ENCODE measurements at regions not wholly inside any gene's neighbourhood (a gene's known extent, or its start where the extent isn't known, plus 50 kb on each side); places are given as distances from the start of the nearest gene placed in this dataset.

DNA sequence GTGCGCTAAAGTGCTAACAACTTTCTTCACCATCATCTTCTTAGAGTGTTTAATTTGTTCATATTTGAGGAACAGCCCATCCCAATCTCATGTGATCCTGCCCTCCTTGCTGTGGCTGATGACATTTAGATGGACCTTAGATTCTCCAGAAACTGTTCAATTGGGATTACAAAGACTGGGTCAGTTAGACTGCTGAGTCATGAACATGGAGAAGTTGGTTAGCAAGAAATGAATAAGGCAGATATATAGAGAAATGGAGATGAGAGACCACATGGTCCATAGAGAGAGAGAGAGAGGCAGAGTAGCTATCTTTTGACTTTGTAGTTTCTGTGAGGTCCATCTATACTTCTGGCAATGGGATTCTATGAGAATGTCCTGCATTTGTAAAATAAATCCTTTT is 275.9 kb downstream of the GLUD2 start:
- Histone ChIP-seq H3K27me3 (ENCODE audit: low read depth) (no peaks in the 10 kb centered on the region), H3K9me3 (replicated peaks) (no peaks in the 10 kb centered on the region), H3K4me3 (no peak overlapping the region), H3K27ac (replicated peaks) (no peak overlapping the region), H3K36me3 (no peaks in the 10 kb centered on the region), H3K4me1 (no peaks in the 10 kb centered on the region)
- TF ChIP-seq, protein P1, sequence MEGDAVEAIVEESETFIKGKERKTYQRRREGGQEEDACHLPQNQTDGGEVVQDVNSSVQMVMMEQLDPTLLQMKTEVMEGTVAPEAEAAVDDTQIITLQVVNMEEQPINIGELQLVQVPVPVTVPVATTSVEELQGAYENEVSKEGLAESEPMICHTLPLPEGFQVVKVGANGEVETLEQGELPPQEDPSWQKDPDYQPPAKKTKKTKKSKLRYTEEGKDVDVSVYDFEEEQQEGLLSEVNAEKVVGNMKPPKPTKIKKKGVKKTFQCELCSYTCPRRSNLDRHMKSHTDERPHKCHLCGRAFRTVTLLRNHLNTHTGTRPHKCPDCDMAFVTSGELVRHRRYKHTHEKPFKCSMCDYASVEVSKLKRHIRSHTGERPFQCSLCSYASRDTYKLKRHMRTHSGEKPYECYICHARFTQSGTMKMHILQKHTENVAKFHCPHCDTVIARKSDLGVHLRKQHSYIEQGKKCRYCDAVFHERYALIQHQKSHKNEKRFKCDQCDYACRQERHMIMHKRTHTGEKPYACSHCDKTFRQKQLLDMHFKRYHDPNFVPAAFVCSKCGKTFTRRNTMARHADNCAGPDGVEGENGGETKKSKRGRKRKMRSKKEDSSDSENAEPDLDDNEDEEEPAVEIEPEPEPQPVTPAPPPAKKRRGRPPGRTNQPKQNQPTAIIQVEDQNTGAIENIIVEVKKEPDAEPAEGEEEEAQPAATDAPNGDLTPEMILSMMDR (IDR thresholded peaks at IDR 0.05; ENCODE audit: borderline replicate concordance), result no peak
- no peak for DNase-seq
- intact Hi-C loops (cut with micrococcal nuclease), result no loop called here

DNA sequence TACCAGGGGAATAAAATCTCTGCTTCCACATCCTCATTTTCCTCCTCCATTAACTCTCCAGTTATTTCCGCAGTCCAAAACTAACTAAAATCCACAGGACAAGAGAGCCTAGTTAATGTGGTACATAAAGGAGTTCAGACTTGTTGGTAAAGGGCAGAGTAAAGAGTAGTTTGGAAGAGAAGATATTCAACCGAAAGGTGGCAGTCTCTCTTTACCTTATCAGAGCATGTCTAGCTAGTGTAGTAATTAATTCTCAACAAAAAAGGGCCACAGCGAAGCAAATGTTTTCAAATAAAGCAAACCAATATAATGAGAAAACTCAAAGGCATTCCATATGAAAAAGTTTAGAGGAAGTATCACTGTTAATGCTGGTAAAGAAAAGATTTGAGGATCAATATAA is 286.5 kb downstream of the GLUD2 start:
- DNase-seq, result no peak
- no peak overlapping the region for H3K4me3 ChIP-seq
- intact Hi-C loops (cut with micrococcal nuclease), result no loop called here
- H3K4me1 ChIP-seq, result no peaks in the 10 kb centered on the region
- H3K27me3 ChIP-seq (ENCODE audit: low read depth), result no peaks in the 10 kb centered on the region
- TF ChIP-seq, protein P1 (IDR thresholded peaks at IDR 0.05; ENCODE audit: borderline replicate concordance), result peak; percentile 15
- no peaks in the 10 kb centered on the region for H3K9me3 ChIP-seq (replicated peaks)
- no peaks in the 10 kb centered on the region for H3K36me3 ChIP-seq
- H3K27ac ChIP-seq (replicated peaks), result no peak overlapping the region

DNA sequence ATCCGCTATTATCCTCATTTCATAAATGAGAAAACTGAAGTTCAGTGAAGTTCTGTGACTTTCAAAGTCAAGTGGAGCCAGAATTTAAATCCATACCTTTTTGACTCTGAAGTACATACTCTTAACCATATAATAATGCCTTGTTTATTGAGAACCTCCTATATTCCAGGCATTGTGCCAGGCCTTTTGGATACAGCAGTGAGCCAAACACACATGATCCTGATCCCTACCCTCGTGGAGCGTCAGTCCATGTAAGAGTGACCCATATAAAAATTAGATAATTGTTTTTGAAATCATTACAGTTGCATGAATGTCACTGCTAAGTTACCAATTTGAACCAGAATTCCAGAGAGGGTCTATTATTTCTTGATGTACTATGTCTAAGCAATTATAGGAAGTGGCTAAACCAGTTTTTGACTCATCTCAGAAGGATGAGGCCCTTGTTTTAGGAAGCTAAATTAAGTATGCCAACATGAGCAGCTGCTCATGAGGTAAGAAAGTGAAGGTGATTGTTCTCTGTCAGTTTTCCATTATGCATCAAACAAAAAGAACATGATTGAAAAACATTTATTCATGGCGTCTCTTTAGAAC is 289.5 kb downstream of the GLUD2 start:
- H3K27ac ChIP-seq (replicated peaks), result no peak overlapping the region
- no peaks in the 10 kb centered on the region for H3K9me3 ChIP-seq (replicated peaks)
- H3K4me3 ChIP-seq, result no peak overlapping the region
- no peaks in the 10 kb centered on the region for H3K4me1 ChIP-seq
- H3K27me3 ChIP-seq (ENCODE audit: low read depth), result no peaks in the 10 kb centered on the region
- H3K36me3 ChIP-seq, result no peaks in the 10 kb centered on the region
- intact Hi-C loops (cut with micrococcal nuclease), result no loop called here
- no peak for DNase-seq
- TF ChIP-seq, protein P1 (IDR thresholded peaks at IDR 0.05; ENCODE audit: borderline replicate concordance), result no peak

DNA sequence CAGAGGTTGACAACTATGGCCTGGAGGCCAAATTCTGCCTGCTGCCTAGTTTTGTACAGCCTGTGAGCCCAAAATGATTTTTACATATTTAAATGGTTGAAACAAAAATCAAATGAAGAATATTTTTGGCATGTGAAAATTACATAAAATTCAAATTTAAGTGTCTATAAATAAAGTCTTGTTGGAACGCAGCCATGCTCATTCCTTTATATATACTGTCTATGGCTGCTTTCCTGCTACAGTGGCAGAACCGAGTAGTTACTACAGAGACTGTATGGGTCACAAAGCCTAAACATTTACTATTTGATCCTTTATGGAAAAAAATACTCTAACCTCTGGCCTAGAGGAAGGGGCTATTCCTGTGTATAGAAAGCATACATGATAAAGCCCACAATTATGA is 290.4 kb downstream of the GLUD2 start:
- Histone ChIP-seq H3K4me3 (no peak overlapping the region), H3K27me3 (ENCODE audit: low read depth) (no peaks in the 10 kb centered on the region), H3K27ac (replicated peaks) (no peak overlapping the region), H3K9me3 (replicated peaks) (no peaks in the 10 kb centered on the region), H3K4me1 (no peaks in the 10 kb centered on the region), H3K36me3 (no peaks in the 10 kb centered on the region)
- TF ChIP-seq, protein P1 (IDR thresholded peaks at IDR 0.05; ENCODE audit: borderline replicate concordance), result no peak
- no peak for DNase-seq
- intact Hi-C loops (cut with micrococcal nuclease), result no loop called here

DNA sequence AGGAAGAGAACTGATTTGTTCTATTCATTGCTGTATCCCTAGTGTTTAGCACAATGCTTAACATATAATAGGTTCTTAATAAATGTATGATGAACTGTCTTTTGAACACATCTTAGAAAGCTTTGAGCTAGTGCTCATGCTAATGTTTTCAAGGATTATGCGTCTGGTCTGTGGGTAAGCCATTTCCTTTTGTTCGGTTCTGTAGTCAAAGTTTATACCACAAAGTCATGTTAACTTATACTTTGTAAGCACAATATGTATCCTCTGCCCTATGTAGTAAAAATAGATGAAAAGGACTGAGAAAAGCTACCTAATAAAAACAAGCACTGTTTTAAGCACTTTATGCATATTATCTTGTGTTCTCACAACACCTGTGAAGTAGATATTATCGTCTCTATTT is 301.9 kb downstream of the GLUD2 start:
- no peak for DNase-seq
- no peaks in the 10 kb centered on the region for H3K9me3 ChIP-seq (replicated peaks)
- TF ChIP-seq, protein P1 (IDR thresholded peaks at IDR 0.05; ENCODE audit: borderline replicate concordance), result no peak
- intact Hi-C loops (cut with micrococcal nuclease), result no loop called here
- no peaks in the 10 kb centered on the region for H3K36me3 ChIP-seq
- H3K27me3 ChIP-seq (ENCODE audit: low read depth), result no peaks in the 10 kb centered on the region
- H3K4me1 ChIP-seq, result no peaks in the 10 kb centered on the region
- no peak overlapping the region for H3K4me3 ChIP-seq
- H3K27ac ChIP-seq (replicated peaks), result no peak overlapping the region

All from left ventricle myocardium inferior (tissue), 1 donor.